ENCODE measurements at regions not wholly inside any gene's neighbourhood (a gene's known extent, or its start where the extent isn't known, plus 50 kb on each side); places are given as distances from the start of the nearest gene placed in this dataset.
A peak's percentile ranks its signal among the peaks of the same experiment; 100 is the strongest.

DNA sequence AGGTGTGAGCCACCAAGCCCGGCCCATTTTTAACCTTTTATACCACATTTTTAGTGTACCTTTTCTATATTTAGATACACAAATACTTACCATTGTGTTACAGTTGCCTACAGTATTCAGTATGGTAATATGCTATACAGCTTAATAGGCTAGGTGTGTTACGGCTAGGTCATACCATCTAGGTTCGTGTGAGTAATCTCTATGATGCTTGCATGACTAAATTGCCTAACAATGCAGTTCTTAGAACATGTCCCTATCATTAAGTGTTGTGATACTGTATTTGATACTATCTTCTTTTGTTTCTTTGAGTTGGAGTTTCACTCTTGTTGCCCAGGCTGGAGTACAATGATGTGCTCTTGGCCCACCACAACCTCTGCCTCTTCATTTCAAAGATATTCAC lies 387.7 kb upstream of the SASH1 start (continued):
- TF ChIP-seq ELF1 (IDR thresholded peaks at IDR 0.05; ENCODE audit: borderline replicate concordance, low read depth) (no peak), ZNF274 (IDR thresholded peaks at IDR 0.05; ENCODE audit: low read depth, low read length) (no peak)
- TF ChIP-seq, protein P1, sequence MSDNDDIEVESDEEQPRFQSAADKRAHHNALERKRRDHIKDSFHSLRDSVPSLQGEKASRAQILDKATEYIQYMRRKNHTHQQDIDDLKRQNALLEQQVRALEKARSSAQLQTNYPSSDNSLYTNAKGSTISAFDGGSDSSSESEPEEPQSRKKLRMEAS (IDR thresholded peaks at IDR 0.05): no peak

- ChIA-PET CTCF (interaction anchor here (1.1 kb wide), 1 partner anchor 452 kb away, joined by 3 read pairs; no protein-coding TSS in a partner anchor), POLR2A (no interaction called here), RAD21 (ENCODE audit: low non-redundant PET in 1 of 2, low total read pairs in 2 of 2, uncharacterized antibody in 2 of 2, unreplicated experiment in 2 of 2) (no interaction called here)
- Histone ChIP-seq H3K4me1 (ENCODE audit: control insufficient read depth in 1 of 2, insufficient read depth in 2 of 2, low read length in 2 of 2) (peaks cover 4% of the 10 kb centered on the region in 2 experiments; a peak in 2 of 4 replicates), H3K4me3 (replicated peaks in 1 of 2; ENCODE audit: low read depth in 1 of 2, low read length in 2 of 2) (no peak overlapping the region), H3K9ac (ENCODE audit: low read length) (no peak overlapping the region), H3K36me3 (ENCODE audit: control insufficient read depth in 1 of 2, insufficient read depth in 2 of 2, low read length in 2 of 2) (no peaks in the 10 kb centered on the region), H3K4me2 (ENCODE audit: low read length) (no peak overlapping the region), H3K27ac (ENCODE audit: low read depth, low read length) (peak overlapping the region; percentile 26; the same call in 1 of the 2 replicates), H2AFZ (ENCODE audit: low read depth, low read length, poor library complexity, severe bottlenecking) (no peak overlapping the region), H4K20me1 (ENCODE audit: insufficient read depth) (no peaks in the 10 kb centered on the region), H3K27me3 (ENCODE audit: insufficient read depth, low read length) (no peaks in the 10 kb centered on the region), H3K9me2 (ENCODE audit: insufficient read depth) (no peaks in the 10 kb centered on the region), H3K9me3 (ENCODE audit: control insufficient read depth in 1 of 2, insufficient read depth in 1 of 2, low read depth in 1 of 2, low read length in 2 of 2) (no peaks in the 10 kb centered on the region), H3K79me2 (ENCODE audit: insufficient read depth, low read length) (no peaks in the 10 kb centered on the region)
- ATAC-seq: no peak
- no TSS peak for BruUV-seq (replicated peaks)
- TF ChIP-seq CEBPB (IDR thresholded peaks at IDR 0.05; ENCODE audit: low read depth) (no peak), REST (IDR thresholded peaks at IDR 0.05; ENCODE audit: low read depth) (no peak), POLR2A (IDR thresholded peaks at IDR 0.05; ENCODE audit: borderline replicate concordance, extremely low read depth, insufficient read depth, insufficient read length) (no peak), TCF7L2 (IDR thresholded peaks at IDR 0.05; ENCODE audit: borderline replicate concordance, extremely low read depth, insufficient read depth, insufficient read length) (no peak), CTCF (IDR thresholded peaks at IDR 0.05 in 2 of 3, conservative IDR thresholded peaks at IDR 0.05 in 1 of 3; ENCODE audit: borderline replicate concordance in 1 of 3, insufficient read depth in 1 of 3, low read depth in 2 of 3, low read length in 2 of 3) (no peak), ZFX (IDR thresholded peaks at IDR 0.05) (no peak), SRF (IDR thresholded peaks at IDR 0.05; ENCODE audit: low read depth) (no peak), YY1 (IDR thresholded peaks at IDR 0.05; ENCODE audit: extremely low read depth, insufficient replicate concordance, low read depth, low read length) (no peak), SIN3A (IDR thresholded peaks at IDR 0.05; ENCODE audit: low read depth) (no peak), SP1 (IDR thresholded peaks at IDR 0.05; ENCODE audit: low read depth) (no peak), POLR2AphosphoS5 (IDR thresholded peaks at IDR 0.05; ENCODE audit: low read depth, low read length) (no peak), FOSL1 (IDR thresholded peaks at IDR 0.05; ENCODE audit: low read depth) (no peak), CBX3 (IDR thresholded peaks at IDR 0.05; ENCODE audit: low read depth) (no peak), JUND (IDR thresholded peaks at IDR 0.05) (no peak), EZH2 (IDR thresholded peaks at IDR 0.05) (no peak), EGR1 (IDR thresholded peaks at IDR 0.05; ENCODE audit: low read depth) (no peak), ELF1 (IDR thresholded peaks at IDR 0.05; ENCODE audit: borderline replicate concordance, low read depth) (no peak)
- TF ChIP-seq, protein P2, sequence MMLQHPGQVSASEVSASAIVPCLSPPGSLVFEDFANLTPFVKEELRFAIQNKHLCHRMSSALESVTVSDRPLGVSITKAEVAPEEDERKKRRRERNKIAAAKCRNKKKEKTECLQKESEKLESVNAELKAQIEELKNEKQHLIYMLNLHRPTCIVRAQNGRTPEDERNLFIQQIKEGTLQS (IDR thresholded peaks at IDR 0.05): no peak
- intact Hi-C loops (cut with micrococcal nuclease): no loop called here
- no peak for DNase-seq (ENCODE audit: low read depth, low spot score)
These were observed 384.0 kb upstream of the SASH1 start for GRCh38 chr6:147958683-147959082.
